Stimulated activated naive CD8-positive, alpha-beta T cell treated with anti-CD3 and anti-CD28 coated beads, Interleukin-15, Interleukin-2, amounts not matched to agents 100 ng/mL and 50 ng/mL, for 24 hours (primary cell): ENCODE measurements at regions not wholly inside any gene's neighbourhood (a gene's known extent, or its start where the extent isn't known, plus 50 kb on each side); places are given as distances from the start of the nearest gene placed in this dataset.
A peak's percentile ranks its signal among the peaks of the same experiment; 100 is the strongest.

Source experiments
- H3K27ac Mint-ChIP-seq: one replicate; pipeline ENCODE4 v1.8.0; 2021; ENCODE audit warnings: mild to moderate bottlenecking, mixed read lengths
- H3K27me3 Mint-ChIP-seq: one replicate; pipeline ENCODE4 v1.8.0; 2021; ENCODE audit warnings: mixed read lengths
- H3K36me3 Mint-ChIP-seq: one replicate; pipeline ENCODE4 v1.8.0; 2021; ENCODE audit warnings: low read depth, mixed read lengths
- H3K4me1 Mint-ChIP-seq: one replicate; pipeline ENCODE4 v1.8.0; 2021; ENCODE audit warnings: low read depth, mixed read lengths
- H3K4me3 Mint-ChIP-seq: one replicate; pipeline ENCODE4 v1.8.0; 2021; ENCODE audit warnings: mild to moderate bottlenecking, mixed read lengths
- H3K9me3 Mint-ChIP-seq: one replicate; pipeline ENCODE4 v1.8.0; 2021; ENCODE audit warnings: mixed read lengths

- Mint-ChIP-seq H3K27me3 (no peaks in the 10 kb centered on the region), H3K9me3 (peaks cover 20% of the 10 kb centered on the region), H3K36me3 (no peaks in the 10 kb centered on the region), H3K4me1 (no peaks in the 10 kb centered on the region), H3K27ac (no peak overlapping the region), H3K4me3 (no peak overlapping the region)
Measured at GRCh38 chr15:95957861-95958260, 372.6 kb upstream of the NR2F2 start.

DNA sequence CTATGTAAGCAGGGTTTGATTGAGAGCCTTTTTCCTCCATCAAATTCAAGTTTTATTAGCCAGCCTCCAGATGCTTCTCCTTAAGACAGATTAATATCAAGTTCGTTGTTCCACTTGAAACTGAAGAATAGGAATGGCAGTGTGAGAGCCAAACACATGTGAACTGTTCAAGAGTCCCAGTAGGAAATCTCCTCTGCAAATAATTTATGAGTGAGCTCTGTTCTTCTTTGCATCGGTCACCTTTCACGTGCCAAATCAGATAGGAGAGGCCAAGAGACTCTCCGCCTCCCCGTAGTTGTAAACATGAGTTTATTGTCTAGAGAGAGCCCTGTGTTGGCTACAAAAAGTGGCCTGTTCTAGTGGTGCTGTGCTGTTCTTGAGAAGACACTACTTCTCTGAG, 372.1 kb upstream of the NR2F2 start:
- no peak overlapping the region for H3K4me3 Mint-ChIP-seq
- H3K27ac Mint-ChIP-seq = no peak overlapping the region
- H3K36me3 Mint-ChIP-seq = no peaks in the 10 kb centered on the region
- H3K9me3 Mint-ChIP-seq = peaks cover 20% of the 10 kb centered on the region
- H3K27me3 Mint-ChIP-seq = no peaks in the 10 kb centered on the region
- H3K4me1 Mint-ChIP-seq = no peaks in the 10 kb centered on the region

- Mint-ChIP-seq H3K27ac (no peak overlapping the region), H3K36me3 (no peaks in the 10 kb centered on the region), H3K4me3 (no peak overlapping the region), H3K27me3 (peaks cover 17% of the 10 kb centered on the region), H3K4me1 (no peaks in the 10 kb centered on the region), H3K9me3 (peaks cover 11% of the 10 kb centered on the region)
Measured at GRCh38 chr15:95968856-95969255, 361.6 kb upstream of the NR2F2 start.

GRCh38 chr15:95970326-95970725, 360.2 kb upstream of the NR2F2 start:
- H3K27me3 Mint-ChIP-seq = peaks cover 17% of the 10 kb centered on the region
- peaks cover 4% of the 10 kb centered on the region for H3K9me3 Mint-ChIP-seq
- H3K27ac Mint-ChIP-seq = no peak overlapping the region
- H3K4me1 Mint-ChIP-seq = no peaks in the 10 kb centered on the region
- H3K36me3 Mint-ChIP-seq = no peaks in the 10 kb centered on the region
- H3K4me3 Mint-ChIP-seq = no peak overlapping the region

DNA sequence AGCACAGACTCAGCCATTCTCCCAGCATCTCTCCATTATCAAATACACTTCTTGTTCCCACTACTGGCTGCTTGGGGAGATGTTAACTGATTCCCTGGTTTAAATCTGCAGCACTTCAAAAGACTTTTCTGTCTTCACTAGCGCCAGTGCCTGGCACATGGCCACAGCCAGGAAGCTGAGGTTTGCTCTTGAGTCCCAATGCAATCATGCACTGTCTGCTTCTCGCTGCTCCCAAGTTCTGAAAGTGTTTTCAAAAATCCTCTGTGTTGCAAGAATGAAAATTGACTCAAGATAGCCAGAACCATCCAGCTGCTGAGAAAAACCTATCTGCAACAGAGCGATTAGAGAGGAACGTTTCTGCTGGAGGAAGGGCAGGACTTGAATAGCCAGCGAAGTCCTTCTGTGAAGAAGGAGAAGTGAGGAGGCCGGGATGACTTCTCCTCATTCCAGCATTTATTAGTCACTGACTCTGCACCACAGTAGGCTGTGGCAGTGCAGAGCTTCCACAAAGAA, 358.4 kb upstream of the NR2F2 start:
- Mint-ChIP-seq H3K4me3 (no peak overlapping the region), H3K27me3 (peaks cover 22% of the 10 kb centered on the region), H3K36me3 (no peaks in the 10 kb centered on the region), H3K4me1 (no peaks in the 10 kb centered on the region), H3K27ac (no peak overlapping the region), H3K9me3 (peaks cover 4% of the 10 kb centered on the region)

DNA sequence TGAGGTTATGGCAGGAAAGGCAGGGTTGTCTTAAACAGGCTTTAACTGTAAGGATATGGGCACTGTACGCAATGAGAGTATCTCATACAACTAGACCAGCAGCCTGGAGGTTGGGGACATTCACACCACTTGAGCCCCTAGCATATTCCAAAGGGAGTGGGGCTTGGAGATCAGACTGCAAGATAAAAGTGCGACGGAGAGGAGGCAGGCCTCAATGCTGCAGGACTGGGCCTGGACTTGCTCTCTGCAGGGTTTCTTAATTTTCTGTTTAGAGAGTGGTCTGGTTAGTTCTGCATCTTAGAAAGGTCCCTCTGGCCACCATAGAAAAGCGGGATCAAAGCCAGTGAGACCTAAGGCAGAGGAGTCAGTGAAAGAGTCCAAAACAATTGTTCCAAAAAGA, 357.7 kb upstream of the NR2F2 start:
- Mint-ChIP-seq H3K9me3 (peaks cover 3% of the 10 kb centered on the region), H3K4me3 (no peak overlapping the region), H3K4me1 (no peaks in the 10 kb centered on the region), H3K36me3 (no peaks in the 10 kb centered on the region), H3K27ac (no peak overlapping the region), H3K27me3 (peaks cover 21% of the 10 kb centered on the region)

- Mint-ChIP-seq H3K4me1 (no peaks in the 10 kb centered on the region), H3K27me3 (peaks cover 17% of the 10 kb centered on the region), H3K4me3 (no peak overlapping the region), H3K9me3 (no peaks in the 10 kb centered on the region), H3K27ac (no peak overlapping the region), H3K36me3 (no peaks in the 10 kb centered on the region)
Measured at GRCh38 chr15:95973566-95974256, 356.8 kb upstream of the NR2F2 start.

- H3K27me3 Mint-ChIP-seq = peaks cover 14% of the 10 kb centered on the region
- H3K36me3 Mint-ChIP-seq = no peaks in the 10 kb centered on the region
- H3K27ac Mint-ChIP-seq = no peak overlapping the region
- no peak overlapping the region for H3K4me3 Mint-ChIP-seq
- no peaks in the 10 kb centered on the region for H3K9me3 Mint-ChIP-seq
- no peaks in the 10 kb centered on the region for H3K4me1 Mint-ChIP-seq
Measured at GRCh38 chr15:95975212-95975611, 355.3 kb upstream of the NR2F2 start.

- peaks cover 18% of the 10 kb centered on the region for H3K27me3 Mint-ChIP-seq
- no peak overlapping the region for H3K4me3 Mint-ChIP-seq
- H3K4me1 Mint-ChIP-seq = no peaks in the 10 kb centered on the region
- no peaks in the 10 kb centered on the region for H3K36me3 Mint-ChIP-seq
- H3K9me3 Mint-ChIP-seq = no peaks in the 10 kb centered on the region
- H3K27ac Mint-ChIP-seq = no peak overlapping the region
Measured at GRCh38 chr15:95979286-95979685, 351.2 kb upstream of the NR2F2 start.

DNA sequence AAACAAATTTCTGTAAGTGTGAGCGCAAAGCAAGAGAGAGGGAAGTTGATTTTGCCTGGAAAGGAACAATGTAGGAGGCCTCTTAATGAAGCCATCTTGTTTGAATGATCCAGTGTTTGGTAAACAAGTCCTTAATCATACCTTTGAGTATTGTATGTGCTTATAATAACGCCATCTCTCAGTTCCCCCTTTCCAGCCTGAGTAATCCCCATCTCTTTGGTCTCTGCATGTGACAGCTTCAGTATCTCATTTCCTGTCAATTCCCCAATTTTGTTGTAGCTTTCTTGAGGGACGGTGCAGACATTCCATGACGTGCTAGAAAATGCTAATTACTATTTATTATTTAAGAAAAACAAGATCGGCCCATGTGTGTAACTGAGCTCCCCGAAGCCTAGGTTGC, 349.3 kb upstream of the NR2F2 start:
- Mint-ChIP-seq H3K27me3 (peaks cover 13% of the 10 kb centered on the region), H3K27ac (no peak overlapping the region), H3K9me3 (no peaks in the 10 kb centered on the region), H3K36me3 (no peaks in the 10 kb centered on the region), H3K4me1 (no peaks in the 10 kb centered on the region), H3K4me3 (no peak overlapping the region)

GRCh38 chr15:95987299-95987698, 343.2 kb upstream of the NR2F2 start:
- H3K27ac Mint-ChIP-seq = no peak overlapping the region
- H3K4me3 Mint-ChIP-seq = no peak overlapping the region
- no peaks in the 10 kb centered on the region for H3K9me3 Mint-ChIP-seq
- H3K27me3 Mint-ChIP-seq = peaks cover 17% of the 10 kb centered on the region
- no peaks in the 10 kb centered on the region for H3K36me3 Mint-ChIP-seq
- H3K4me1 Mint-ChIP-seq = peaks cover 10% of the 10 kb centered on the region

DNA sequence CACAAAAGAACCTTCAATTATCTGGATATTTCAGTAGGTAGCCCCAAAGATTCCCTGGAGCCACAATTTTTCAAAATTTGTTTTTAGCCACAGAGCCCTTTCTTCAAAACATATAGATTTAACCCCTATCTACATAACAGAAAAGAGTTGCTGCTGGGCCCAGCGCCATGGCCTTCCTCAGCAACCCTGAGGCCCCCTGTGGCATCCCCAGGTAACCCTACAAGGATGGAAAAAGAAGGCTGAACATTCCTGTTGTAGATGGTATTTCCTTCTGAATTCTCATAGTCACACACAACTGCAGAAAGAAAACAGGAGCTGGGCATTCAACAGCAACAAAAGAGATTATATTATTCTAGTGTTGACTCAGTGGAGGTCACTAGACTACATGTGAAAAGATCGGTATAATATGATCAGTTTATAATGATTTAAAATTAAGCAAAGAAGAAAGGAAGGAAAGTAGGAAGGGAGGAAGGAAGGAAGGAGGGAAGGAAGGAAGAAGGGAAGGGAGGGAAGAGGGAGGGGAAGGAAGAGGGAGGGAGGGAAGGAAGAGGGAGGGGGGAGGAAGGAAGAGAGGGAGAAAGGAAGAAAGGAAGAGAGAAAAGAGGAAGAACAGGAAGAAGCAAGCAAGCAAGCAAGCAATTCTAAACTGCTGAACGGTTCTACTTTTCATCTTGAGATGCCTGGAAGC, 342.5 kb upstream of the NR2F2 start:
- Mint-ChIP-seq H3K4me1 (peaks cover 10% of the 10 kb centered on the region), H3K27me3 (peaks cover 14% of the 10 kb centered on the region), H3K9me3 (no peaks in the 10 kb centered on the region), H3K36me3 (no peaks in the 10 kb centered on the region), H3K4me3 (no peak overlapping the region), H3K27ac (no peak overlapping the region)

- Mint-ChIP-seq H3K36me3 (no peaks in the 10 kb centered on the region), H3K27ac (no peak overlapping the region), H3K4me1 (peaks cover 10% of the 10 kb centered on the region), H3K9me3 (no peaks in the 10 kb centered on the region), H3K4me3 (no peak overlapping the region), H3K27me3 (peaks cover 12% of the 10 kb centered on the region)
Measured at GRCh38 chr15:95988574-95988887, 342.0 kb upstream of the NR2F2 start.

DNA sequence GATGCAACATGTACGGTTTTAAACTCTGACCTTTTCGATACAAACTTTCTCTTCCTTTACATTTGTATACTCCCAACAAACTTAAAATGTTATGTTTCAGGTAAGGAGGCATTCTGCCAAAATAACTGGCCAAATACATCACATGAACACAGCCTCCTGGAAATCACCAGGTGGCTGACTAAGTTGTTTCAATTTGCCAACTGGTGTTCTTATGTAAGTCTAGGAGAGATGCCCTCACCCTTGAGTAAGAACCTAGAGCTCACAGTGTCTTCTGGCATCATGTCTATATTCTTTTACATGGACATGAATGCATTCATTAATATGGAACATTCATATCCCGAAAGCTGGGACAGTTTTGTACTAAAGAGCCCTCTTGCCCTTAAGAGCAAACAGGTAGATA, 341.1 kb upstream of the NR2F2 start:
- peaks cover 10% of the 10 kb centered on the region for H3K4me1 Mint-ChIP-seq
- H3K9me3 Mint-ChIP-seq = no peaks in the 10 kb centered on the region
- peaks cover 11% of the 10 kb centered on the region for H3K27me3 Mint-ChIP-seq
- no peak overlapping the region for H3K4me3 Mint-ChIP-seq
- H3K27ac Mint-ChIP-seq = no peak overlapping the region
- no peaks in the 10 kb centered on the region for H3K36me3 Mint-ChIP-seq

GRCh38 chr15:95990833-95991232, 339.7 kb upstream of the NR2F2 start:
- H3K9me3 Mint-ChIP-seq = no peaks in the 10 kb centered on the region
- no peaks in the 10 kb centered on the region for H3K36me3 Mint-ChIP-seq
- peak overlapping the region; percentile 73 for H3K27ac Mint-ChIP-seq
- peak overlapping the region; percentile 10 for H3K4me3 Mint-ChIP-seq
- peaks cover 12% of the 10 kb centered on the region for H3K4me1 Mint-ChIP-seq
- peaks cover 25% of the 10 kb centered on the region for H3K27me3 Mint-ChIP-seq

- Mint-ChIP-seq H3K27ac (no peak overlapping the region), H3K4me3 (no peak overlapping the region), H3K27me3 (peaks cover 32% of the 10 kb centered on the region), H3K36me3 (no peaks in the 10 kb centered on the region), H3K4me1 (peaks cover 22% of the 10 kb centered on the region), H3K9me3 (no peaks in the 10 kb centered on the region)
Measured at GRCh38 chr15:95994418-95994817, 336.1 kb upstream of the NR2F2 start.
